HuH-7 (cell line): ENCODE measurements at regions not wholly inside any gene's neighbourhood (a gene's known extent, or its start where the extent isn't known, plus 50 kb on each side); places are given as distances from the start of the nearest gene placed in this dataset.
"Not testable (repeated sequence)": the region's sequence is repeated elsewhere in the genome, so short reads cannot be mapped to it uniquely, and the experiment has no call there.

Experiments
- DNase-seq: peaks from one replicate; pipeline ENCODE4 v3.0.0; 2011; ENCODE audit warnings: low spot score

GRCh38 chr12:75943730-75944096 lies 87.9 kb downstream of the PHLDA1 start:
- no peak for DNase-seq

DNA sequence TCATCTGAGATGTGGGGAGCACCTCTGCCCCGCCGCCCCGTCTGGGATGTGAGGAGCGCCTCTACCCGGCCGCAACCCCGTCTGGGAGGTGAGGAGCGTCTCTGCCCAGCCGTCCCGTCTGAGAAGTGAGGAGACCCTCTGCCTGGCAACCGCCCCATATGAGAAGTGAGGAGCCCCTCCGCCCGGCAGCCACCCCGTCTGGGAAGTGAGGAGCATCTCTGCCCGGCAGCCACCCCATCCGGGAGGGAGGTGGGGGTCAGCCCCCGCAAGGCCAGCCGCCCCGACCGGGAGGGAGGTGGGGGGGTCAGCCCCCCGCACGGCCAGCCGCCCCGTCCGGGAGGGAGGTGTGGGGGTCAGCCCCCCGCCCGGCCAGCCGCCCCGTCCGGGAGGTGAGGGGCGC lies 89.9 kb downstream of the PHLDA1 start:
- DNase-seq, result not testable (repeated sequence)

DNA sequence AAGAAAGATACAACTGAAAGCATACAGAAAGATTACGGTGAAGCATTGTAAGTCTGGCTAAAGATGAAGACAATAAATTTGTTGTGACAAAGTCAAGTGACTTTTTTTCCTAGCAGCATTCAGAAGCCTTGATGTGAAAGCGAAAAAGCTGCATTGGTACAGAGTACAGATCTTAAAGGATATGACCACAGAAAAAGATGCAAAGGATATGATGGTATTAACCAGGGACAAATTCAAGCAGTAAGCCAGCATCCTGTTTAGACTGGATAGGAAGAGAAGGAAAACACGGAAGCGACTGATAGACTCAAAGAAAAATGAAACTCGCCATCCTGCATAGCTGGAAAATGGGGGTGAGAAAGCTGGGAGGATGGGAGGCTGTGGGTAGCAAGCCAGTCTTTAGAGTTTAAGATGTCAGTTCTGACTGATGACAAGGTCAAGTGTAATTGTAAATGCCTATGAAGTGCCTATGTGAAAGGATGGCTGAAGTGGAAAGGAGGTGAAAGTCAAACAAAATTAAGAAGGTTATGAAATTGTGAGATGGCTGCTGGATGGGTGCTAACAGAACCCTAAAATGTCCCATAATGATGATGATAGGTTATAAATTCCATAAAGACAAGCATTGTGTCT lies 92.4 kb downstream of the PHLDA1 start:
- DNase-seq, result no peak

- DNase-seq, result no peak
Observed at GRCh38 chr12:75938189-75938588, 93.4 kb downstream of the PHLDA1 start.

DNA sequence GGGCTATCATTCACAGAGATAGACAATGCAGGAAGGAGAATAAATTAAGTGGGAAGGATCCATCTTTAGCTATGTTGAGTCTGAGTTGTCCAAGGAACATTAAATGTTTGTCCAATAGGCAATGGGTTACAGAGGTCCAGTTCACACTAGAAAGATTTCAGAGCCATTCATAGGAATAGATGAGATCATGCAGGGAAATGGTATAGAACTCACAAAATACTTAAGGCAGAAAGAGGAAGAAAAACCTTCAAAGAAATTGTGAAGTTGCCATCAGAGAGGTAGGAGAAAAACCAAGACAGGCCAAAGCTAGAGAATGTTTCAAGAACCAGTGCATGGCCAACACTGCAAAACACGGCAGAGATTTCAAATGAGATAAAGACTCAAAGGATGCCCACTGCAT lies 94.1 kb downstream of the PHLDA1 start:
- no peak for DNase-seq

DNA sequence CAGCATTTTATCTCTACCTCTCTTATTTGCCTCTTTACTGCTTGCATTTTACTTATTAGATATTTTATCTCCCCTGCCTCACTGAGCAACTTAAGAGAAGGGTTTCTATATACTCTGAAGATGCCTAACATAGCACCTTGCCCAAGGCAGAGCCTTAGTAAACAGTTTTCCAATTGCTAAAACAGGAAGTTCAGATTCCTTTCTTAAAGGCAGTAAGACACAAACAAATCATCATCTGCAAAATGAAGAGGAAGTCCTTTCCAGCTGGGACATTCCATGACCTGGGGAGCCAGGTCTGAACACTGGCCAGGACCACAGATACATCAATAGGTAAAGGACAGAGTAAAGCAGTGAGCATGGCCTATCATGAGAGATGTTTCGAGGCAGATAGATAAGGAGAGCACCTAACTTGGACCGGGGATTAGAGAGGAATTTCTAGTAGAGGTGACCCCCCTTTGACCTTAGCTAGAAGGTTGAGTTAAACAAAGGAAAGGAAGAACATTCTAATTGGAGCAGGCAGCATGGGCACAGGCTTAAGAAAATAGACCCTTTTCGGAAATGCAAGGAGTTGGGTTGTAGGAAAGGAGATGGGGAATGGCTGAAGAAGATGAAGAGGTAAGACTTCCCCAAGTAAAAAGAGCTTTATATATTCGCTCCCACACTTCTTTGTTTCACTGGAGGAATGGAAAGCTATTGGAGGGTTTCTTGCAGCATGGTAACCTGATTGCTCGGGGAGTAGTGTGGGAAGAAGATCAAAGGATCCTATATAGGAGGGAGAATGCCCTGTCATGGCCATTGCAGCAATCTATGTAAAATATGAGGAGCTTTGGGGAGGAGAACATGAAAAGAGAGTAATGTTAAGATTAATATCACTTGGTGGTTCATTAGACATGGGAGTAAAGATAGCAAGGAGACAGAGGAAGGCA lies 94.8 kb downstream of the PHLDA1 start:
- no peak for DNase-seq

- DNase-seq, result no peak
Observed at GRCh38 chr12:75935539-75936242, 95.9 kb downstream of the PHLDA1 start.

- DNase-seq, result no peak
Observed at GRCh38 chr12:75933101-75933500, 98.5 kb downstream of the PHLDA1 start.

- DNase-seq, result no peak
Observed at GRCh38 chr12:75932241-75932640, 99.3 kb downstream of the PHLDA1 start.

DNA sequence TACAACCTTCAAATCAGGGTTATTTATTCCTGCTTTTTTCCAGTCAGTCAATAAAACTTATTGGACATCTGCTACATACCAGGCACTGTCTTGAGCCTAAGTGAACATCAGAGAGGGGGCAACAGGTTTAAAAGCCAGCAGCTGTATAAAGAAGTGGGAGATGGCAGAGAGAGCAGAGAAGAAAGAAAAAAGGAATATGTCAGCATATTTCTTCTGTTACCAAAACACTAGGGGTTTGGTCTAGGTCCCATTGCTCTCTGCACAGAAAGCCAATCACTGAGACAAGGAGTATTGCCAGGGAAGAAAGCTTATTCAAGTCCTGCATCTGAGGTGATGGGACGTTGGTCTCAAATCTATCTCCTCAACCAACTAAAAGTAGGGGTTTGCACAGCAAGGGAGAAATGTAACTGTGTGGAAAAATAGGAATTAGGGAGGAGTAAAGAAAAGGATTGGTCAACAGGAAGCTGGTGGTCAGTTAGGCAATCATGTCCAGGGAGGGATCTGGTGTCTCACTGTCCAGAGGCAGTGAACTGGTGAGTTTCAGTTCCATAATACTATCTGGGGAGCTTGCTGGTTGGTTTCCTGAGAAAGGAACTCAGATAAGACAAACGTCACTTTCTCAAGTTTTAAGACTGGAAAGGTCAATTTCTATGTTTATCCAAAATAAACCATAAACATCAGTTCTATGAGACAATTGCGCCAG lies 107.5 kb downstream of the PHLDA1 start:
- no peak for DNase-seq

DNA sequence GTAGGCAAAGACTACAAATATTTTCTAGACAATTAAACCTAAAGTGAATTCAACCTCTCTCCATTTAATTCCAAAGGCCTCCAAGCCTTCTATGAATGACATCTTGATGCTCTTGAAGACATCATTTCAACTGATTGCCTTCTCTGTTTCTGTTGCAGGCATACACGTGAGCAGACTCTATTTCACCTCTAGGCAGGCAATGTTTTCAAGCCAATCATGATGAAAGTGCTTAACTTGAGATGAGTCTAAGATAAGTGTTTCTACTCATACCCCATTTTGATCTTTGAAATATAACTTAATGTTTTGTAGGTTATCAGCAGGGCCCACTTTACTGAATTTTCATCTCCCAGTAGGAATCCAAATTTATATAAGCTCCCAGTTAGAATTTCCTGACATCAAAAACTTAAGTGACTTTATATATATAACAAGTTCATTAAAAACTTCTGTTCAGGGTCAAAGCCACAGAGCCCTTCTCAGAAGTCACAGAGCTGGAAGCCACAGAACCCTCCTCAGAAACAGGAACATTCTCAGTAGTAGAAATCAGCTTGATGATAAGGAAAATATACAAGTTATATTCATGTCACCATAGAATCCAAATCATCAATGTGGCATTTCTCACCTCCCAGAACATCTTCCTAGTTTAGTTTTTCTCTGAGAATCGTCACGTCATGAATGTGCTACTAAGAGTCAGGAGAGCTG lies 108.5 kb downstream of the PHLDA1 start:
- no peak for DNase-seq

DNA sequence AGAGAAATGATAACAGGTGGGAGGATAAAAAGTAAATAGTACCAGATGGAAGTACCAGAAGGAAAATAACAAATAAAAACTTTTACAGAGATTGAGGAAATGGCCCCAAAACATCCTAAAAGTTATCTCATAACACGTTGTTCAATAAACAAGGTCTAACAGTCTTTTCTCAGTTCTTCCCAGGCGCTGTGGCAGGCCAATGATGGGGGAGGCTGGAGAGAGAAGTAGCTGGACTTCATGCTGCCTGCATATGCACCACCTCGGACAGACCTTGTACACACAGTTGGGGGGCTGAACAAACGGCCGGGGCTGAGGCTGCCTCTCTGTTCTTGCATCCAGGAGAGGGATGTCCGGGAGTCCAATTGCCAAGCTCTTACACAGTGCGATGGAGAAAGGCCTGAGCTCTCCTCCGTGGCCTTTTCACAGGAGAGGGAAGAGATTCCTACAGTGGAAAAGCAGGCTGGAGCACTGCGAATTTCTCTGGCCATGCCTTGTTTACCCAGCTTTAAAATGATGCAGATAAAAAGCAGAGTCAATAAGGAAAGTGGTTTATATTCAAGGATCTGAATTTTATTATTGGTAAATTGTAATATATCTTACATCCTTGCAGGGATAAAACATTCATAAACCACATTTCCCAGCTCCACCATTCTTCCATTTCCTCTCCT lies 109.8 kb downstream of the PHLDA1 start:
- DNase-seq, result no peak

DNA sequence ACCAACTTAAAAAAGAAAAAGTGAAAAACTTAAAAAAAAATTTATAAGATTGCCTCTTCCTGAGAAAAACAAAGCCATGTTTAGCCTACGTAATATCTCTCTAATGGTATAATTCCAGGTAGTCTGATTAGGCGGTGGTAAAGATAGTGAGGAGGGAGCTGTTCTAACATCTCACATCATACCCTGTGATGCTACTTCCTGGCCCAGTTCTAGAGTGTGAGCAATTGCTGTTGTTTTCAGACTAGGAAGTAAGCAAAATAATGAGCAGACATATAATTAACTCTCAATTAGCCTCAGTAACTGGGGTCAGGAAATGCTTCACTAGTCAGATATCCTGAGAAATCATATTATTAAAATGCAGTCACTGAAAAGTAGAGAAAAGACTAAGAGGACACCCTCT lies 113.9 kb downstream of the PHLDA1 start:
- DNase-seq, result no peak

GRCh38 chr12:75917083-75917482 lies 114.5 kb downstream of the PHLDA1 start:
- DNase-seq, result no peak

DNA sequence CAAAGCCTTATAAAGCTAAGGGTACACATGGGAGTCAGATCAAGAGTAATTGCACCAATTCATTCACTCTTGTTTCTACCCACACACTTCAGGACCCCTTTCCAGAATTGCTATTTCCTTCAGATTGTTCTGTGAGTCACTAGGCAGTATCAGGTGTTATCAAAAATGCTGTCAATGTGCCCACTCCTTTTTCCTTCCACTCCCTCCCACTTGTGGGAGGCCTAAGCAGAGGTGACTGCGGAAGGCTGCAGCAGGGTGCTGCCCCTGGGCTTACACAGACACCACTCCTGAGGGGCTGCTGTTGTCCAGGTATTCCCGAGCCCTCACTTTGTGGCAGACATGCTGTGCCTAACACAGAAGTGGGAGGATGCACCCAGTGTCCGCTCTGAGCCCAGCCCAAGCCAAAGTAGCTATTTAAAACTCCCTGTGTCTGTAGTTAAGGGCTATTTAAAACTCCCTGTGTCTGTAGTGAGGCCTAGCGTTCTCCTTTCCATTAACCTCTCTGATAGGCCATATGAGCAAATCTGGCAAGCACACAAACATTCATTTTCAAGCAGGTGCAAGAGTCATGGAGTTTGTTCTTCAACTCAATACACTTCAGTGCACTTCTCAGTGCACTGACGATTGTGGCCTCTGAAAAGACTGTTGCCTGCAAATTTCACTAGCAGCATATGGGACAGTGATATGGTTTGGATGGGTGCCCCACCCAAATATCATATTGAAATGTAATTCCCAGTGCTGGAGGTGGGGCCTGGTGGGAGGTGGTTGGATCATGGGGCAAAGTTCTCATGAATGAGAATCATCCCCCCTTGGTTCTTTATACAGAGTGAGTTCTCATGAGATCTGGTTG lies 117.8 kb downstream of the PHLDA1 start:
- DNase-seq, result no peak

DNA sequence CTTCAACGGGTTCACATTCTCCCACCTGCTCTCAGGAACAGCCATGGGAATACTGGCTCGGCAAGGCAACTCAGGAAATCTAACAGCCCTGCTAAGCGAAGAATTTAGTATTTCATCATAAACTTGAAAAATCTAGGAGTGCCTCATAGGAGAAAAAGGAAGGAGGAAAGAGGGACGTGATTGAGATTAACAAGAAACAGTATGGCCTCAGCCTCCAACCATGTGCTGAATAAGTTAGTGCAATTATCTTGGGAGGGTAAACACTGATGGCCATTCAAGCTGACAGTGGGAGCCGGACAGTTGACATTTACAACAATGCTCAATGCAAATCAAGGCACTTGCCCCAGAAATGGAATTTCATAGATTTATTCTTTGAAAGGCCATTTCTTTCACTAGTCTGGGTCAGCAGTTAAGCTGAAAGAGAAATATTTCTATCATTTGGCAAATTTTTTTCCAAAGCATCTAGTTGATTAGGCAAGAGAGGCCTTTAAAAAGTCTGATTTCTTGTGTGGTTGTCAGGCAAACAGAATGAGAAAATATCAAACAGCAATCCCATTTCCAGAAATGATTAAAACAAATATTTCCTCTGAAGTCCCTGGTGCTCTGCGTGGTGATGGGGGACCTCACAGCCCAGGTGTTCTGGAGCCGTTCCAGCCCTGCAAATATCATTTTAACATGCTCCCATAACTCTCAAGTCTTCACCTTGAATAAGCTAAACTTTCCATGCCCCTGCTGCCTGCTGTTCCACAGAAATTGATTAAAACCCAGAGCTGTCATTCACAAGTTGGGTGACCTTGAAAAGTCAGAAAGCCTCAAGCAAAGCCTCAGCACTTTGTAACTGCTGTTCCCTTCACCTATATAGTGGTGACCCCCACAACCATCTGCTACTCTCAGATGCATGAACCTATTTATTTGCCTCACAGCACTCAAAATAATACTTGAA lies 121.6 kb downstream of the PHLDA1 start:
- no peak for DNase-seq

- DNase-seq, result no peak
Observed at GRCh38 chr12:75908961-75909605, 122.5 kb downstream of the PHLDA1 start.

DNA sequence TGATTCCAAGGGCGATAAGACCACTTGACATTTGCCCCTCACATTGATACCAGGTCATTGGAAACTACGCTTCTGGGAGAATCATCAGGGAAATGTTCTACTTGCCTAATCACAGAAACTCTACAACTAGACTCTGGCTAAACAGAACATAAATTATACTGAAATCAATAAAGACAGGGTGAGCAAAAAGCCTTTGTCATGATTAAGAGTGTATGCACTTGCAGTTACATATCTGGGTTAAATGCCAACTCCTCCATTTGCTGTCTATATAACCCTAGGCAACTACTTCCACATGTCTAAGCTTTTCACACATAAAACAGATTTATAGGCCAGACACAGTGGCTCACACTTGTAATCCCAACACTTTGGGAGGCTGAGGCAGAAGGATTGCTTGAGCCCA lies 125.7 kb downstream of the PHLDA1 start:
- no peak for DNase-seq
